Transverse colon (tissue), 4 donors: ENCODE measurements at regions not wholly inside any gene's neighbourhood (a gene's known extent, or its start where the extent isn't known, plus 50 kb on each side); places are given as distances from the start of the nearest gene placed in this dataset.

ENCODE experiments used
- DNase-seq: peaks from one replicate; pipeline ENCODE4 v3.0.0-alpha.2; 2019
- H3K27ac ChIP-seq, 4 donors: fragments of 200-600 bp; sonication (generic); 2 replicates each; pipeline ENCODE4 v1.5.1; 2016 to 2018; ENCODE audit warnings: inconsistent platforms in 4 of 4
- H3K27me3 ChIP-seq: fragments of 200-600 bp; sonication (generic); 2 replicates; pipeline ENCODE4 v1.5.1; 2017; ENCODE audit warnings: inconsistent platforms
- H3K36me3 ChIP-seq, 4 donors: fragments of 200-600 bp; sonication (generic); 2 replicates each; pipeline ENCODE4 v1.5.1; 2017 to 2019; ENCODE audit warnings: inconsistent platforms in 4 of 4
- H3K4me1 ChIP-seq, 4 donors: fragments of 200-600 bp; sonication (generic); 2 replicates each; pipeline ENCODE4 v1.5.1; 2017 to 2020; ENCODE audit warnings: inconsistent platforms in 4 of 4
- H3K4me3 ChIP-seq, 4 donors: fragments of 200-600 bp; sonication (generic); 1 replicate in 1 of 4; 2 replicates in 3 of 4; pipeline versions ENCODE4 v1.5.1 to v1.6.1; 2017 to 2019; ENCODE audit warnings: inconsistent platforms in 4 of 4
- H3K9me3 ChIP-seq, 2 donors: fragments of 200-600 bp; sonication (generic); 2 replicates each; pipeline ENCODE4 v1.5.1; 2017 to 2019; ENCODE audit warnings: inconsistent platforms in 2 of 2
- CTCF ChIP-seq, 5 experiments: fragments of 200-600 bp in 3 of 5; fragments of 450-650 bp in 2 of 5; sonication (generic) in 3 of 5; IDR thresholded peaks; 1 replicate in 2 of 5; 2 replicates in 3 of 5; pipeline ENCODE4 v1.5.1; 2016 to 2017; ENCODE audit warnings: antibody characterized with exemption in 5 of 5, inconsistent platforms in 3 of 5, mild to moderate bottlenecking in 2 of 5, moderate library complexity in 1 of 5
- EP300 ChIP-seq: sonication (generic); formaldehyde crosslinking; IDR thresholded peaks from one replicate; pipeline ENCODE4 v1.6.1; 2017; ENCODE audit warnings: antibody characterized with exemption, low read depth
- POLR2A ChIP-seq: fragments of 450-650 bp; IDR thresholded peaks from one replicate; pipeline ENCODE4 v1.6.1; 2016; ENCODE audit warnings: antibody characterized with exemption, mild to moderate bottlenecking, moderate library complexity
- POLR2AphosphoS5 ChIP-seq, 3 donors: sonication (generic); formaldehyde crosslinking; IDR thresholded peaks; one replicate each; pipeline ENCODE4 v1.6.1; 2016; ENCODE audit warnings: antibody characterized with exemption in 3 of 3
- WGBS, 2 donors: methylation state at CpG; one replicate each; pipeline ENCODE4 v1.1.5; 2018; ENCODE audit warnings: low coverage in 1 of 2; 5-methylcytosine and 5-hydroxymethylcytosine counted together
- in situ Hi-C, 4 donors: fragments of 200-750 bp; cut with MboI; loops; one replicate each; pipeline versions ENCODE4 v1.15.0 to v1.15.1; 2017; ENCODE audit warnings: low sequenced_read_pairs in 3 of 4, low pct_ligation_motif_present in 1 of 4, low pct_unique_long_range_greater_than_20kb in 1 of 4
- intact Hi-C: fragments of 100-400 bp; cut with DNase I; formaldehyde crosslinking; loops from one replicate; pipeline ENCODE4 v1.15.1; 2023; ENCODE audit warnings: low total_unique reads

DNA sequence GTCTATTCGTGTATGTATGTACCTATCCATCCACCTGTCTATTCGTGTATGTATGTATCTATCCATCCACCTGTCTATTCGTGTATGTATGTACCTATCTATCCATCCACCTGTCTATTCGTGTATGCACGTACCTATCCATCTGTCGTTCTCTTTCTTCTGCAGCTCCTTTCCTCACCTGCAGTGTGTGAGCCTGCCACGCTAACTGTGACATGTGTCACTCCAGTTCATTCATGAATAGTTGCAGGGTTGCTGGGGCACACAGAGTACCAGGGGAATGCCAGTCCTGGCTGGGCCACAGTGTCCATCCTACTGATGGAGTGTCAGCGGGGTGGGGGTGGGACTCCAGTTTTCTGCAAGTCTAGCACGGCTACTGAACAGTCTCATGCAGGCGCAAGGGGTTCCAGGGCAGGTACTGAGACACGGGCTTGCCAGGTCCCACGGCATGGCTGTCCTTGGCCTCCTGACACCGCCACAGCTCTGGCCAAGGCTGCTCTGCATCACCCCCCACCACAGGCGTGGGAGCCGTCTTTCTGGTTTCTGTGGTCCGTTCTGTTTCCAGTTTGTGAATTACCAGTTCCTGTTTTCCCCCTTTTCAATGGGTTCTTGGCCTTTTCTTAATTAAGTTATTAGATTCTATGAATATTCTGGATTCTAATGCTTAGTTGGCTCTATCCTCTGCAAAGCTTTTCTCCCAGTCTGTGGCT, 88.8 kb upstream of the CLDN5 start:
- DNase-seq = no peak
- peaks cover 24% of the 10 kb centered on the region for H3K27me3 ChIP-seq
- no peak overlapping the region for H3K27ac ChIP-seq
- H3K4me1 ChIP-seq = no peaks in the 10 kb centered on the region
- no peaks in the 10 kb centered on the region for H3K36me3 ChIP-seq
- 42 to 75% methylated on average over 3 to 16 of the region's 16 CpGs for WGBS, 2 donors
- intact Hi-C loops (no loop called here), in situ Hi-C loops (no loop called here)
- H3K9me3 ChIP-seq = no peaks in the 10 kb centered on the region
- H3K4me3 ChIP-seq = no peak overlapping the region
- TF ChIP-seq POLR2A (no peak), CTCF (IDR thresholded peaks at IDR 0.05) (no peak), EP300 (no peak), POLR2AphosphoS5 (IDR thresholded peaks at IDR 0.05) (no peak)

DNA sequence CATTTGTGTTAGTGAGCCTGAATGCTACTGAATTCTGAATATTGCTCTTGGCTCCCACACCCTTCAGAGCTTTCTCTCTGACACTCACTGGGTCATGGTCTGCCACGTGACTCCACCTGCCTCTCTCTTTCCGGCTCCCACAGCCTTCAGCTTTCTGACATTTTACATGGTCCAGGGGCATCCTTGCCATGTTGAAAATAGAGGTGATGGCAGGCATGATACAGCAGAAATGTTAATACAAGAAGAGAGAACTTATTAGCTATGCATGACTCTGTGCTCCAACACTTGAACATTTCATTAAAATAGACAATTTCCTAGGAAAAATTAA, 90.3 kb upstream of the CLDN5 start:
- Histone ChIP-seq H3K27ac (no peak overlapping the region), H3K9me3 (no peaks in the 10 kb centered on the region), H3K4me3 (no peak overlapping the region), H3K27me3 (peaks cover 14% of the 10 kb centered on the region), H3K36me3 (no peaks in the 10 kb centered on the region), H3K4me1 (no peaks in the 10 kb centered on the region)
- in situ Hi-C loops (no loop called here), intact Hi-C loops (no loop called here)
- WGBS, 2 donors = 42 to 60% methylated on average over 1 to 2 of the region's 2 CpGs
- DNase-seq = no peak
- TF ChIP-seq POLR2A (no peak), CTCF (IDR thresholded peaks at IDR 0.05) (no peak), EP300 (no peak), POLR2AphosphoS5 (IDR thresholded peaks at IDR 0.05) (no peak)

DNA sequence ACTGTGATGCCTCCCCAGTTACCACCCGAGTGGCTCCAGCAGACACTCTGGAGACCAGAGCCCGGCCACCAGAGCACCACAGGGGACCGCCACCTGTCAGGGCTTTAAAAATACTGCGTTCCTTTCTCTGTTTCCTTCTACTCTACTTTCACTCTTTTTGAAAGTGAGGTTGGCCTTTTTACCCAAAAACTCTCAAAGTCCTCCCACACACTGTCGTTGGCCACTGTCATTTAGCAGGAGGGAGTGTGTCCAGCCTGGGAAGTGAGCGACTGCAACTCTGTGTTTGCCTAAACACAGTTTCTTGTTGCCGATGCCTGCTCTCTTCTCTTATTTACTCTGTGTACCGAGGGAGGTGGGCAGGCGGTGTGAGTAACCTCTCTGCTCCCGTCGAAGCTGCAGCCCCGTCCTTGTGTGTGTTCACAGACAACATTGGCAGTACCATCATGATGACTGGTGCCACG, 90.8 kb upstream of the CLDN5 start:
- H3K4me1 ChIP-seq = no peaks in the 10 kb centered on the region
- 26 to 55% methylated on average over 3 to 13 of the region's 13 CpGs for WGBS, 2 donors
- no peak for DNase-seq
- peaks cover 14% of the 10 kb centered on the region for H3K27me3 ChIP-seq
- in situ Hi-C loops (no loop called here), intact Hi-C loops (no loop called here)
- TF ChIP-seq EP300 (no peak), POLR2AphosphoS5 (IDR thresholded peaks at IDR 0.05) (no peak), POLR2A (no peak), CTCF (IDR thresholded peaks at IDR 0.05) (no peak)
- no peak overlapping the region for H3K4me3 ChIP-seq
- H3K9me3 ChIP-seq = no peaks in the 10 kb centered on the region
- H3K36me3 ChIP-seq = no peaks in the 10 kb centered on the region
- H3K27ac ChIP-seq = no peak overlapping the region

DNA sequence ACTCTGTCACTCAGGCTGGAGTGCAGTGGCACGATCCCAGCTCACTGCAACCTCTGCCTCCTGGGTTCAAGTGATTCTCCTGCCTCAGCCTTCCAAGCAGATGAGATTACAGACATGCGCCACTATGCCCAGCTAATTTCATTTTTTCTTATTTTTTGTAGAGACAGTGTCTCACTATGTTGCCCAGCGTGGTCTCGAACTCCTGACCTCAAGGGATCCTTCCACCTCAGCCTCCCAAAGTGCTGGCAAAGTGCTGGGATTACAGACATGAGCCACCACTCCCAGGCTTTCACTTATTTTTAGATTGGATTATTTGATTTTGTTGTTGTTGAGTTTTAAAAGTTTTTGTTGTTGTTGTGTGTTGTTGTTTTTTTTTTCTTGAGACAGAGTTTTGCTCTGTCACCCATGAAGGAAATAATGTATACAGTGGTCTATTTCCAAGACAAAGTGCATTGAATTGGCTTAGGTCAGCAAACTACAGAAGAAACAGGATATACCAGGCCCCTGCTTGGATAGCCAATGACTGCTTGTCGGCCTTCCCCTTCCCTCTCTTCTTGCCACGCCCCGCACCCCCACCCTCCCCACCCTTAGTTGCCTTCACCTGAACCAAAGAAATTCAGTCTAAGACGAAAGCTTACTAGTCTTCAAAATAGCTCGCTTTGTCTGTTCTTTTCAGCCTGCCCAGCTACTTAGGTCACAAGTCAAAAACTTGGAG, 91.8 kb upstream of the CLDN5 start:
- Histone ChIP-seq H3K4me3 (no peak overlapping the region), H3K9me3 (no peaks in the 10 kb centered on the region), H3K27me3 (peaks cover 14% of the 10 kb centered on the region), H3K4me1 (no peaks in the 10 kb centered on the region), H3K27ac (no peak overlapping the region), H3K36me3 (no peaks in the 10 kb centered on the region)
- DNase-seq = no peak
- in situ Hi-C loops = no loop called here
- WGBS, 2 donors = 78 to 90% methylated on average over 5 to 9 of the region's 9 CpGs
- no peak for TF ChIP-seq POLR2AphosphoS5 (IDR thresholded peaks at IDR 0.05)
- no peak for TF ChIP-seq CTCF (IDR thresholded peaks at IDR 0.05)
- no peak for TF ChIP-seq EP300
- TF ChIP-seq POLR2A = no peak
- intact Hi-C loops = no loop called here
